Body of pancreas (tissue), 4 donors: ENCODE measurements at regions not wholly inside any gene's neighbourhood (a gene's known extent, or its start where the extent isn't known, plus 50 kb on each side); places are given as distances from the start of the nearest gene placed in this dataset.

Experiments
- ATAC-seq: fragments of 150-250 bp; one replicate; pipeline ENCODE4 v1.9.1; 2016
- DNase-seq, 4 donors: peaks; one replicate each; pipeline ENCODE4 v3.0.0-alpha.2; 2019
- H3K27ac ChIP-seq, 4 donors: fragments of 200-600 bp; sonication (generic); 1 replicate in 3 of 4; 2 replicates in 1 of 4; pipeline versions ENCODE4 v1.5.1 to v1.6.1; 2016 to 2019; ENCODE audit warnings: mild to moderate bottlenecking in 1 of 4, mixed read lengths in 1 of 4, moderate library complexity in 1 of 4
- H3K27me3 ChIP-seq, 2 donors: fragments of 200-600 bp; sonication (generic); one replicate each; pipeline ENCODE4 v1.6.0; 2016; ENCODE audit warnings: mild to moderate bottlenecking in 1 of 2
- H3K36me3 ChIP-seq, 2 donors: fragments of 200-600 bp; sonication (generic); replicated peaks in 1 of 2; 2 replicates each; pipeline ENCODE4 v1.5.1; 2016; ENCODE audit warnings: low read depth in 2 of 2; ENCODE audit not compliant: insufficient read depth in 1 of 2
- H3K4me1 ChIP-seq: fragments of 200-600 bp; sonication (generic); one replicate; pipeline ENCODE4 v1.6.0; 2016
- H3K4me3 ChIP-seq, 2 donors: fragments of 200-600 bp; sonication (generic); 1 replicate in 1 of 2; 2 replicates in 1 of 2; pipeline ENCODE4 v1.5.1; 2016 to 2019
- H3K9me3 ChIP-seq, 3 donors: fragments of 200-600 bp; sonication (generic); 1 replicate in 2 of 3; 2 replicates in 1 of 3; pipeline ENCODE4 v1.5.1; 2016
- CTCF ChIP-seq, 7 experiments: fragments of 450-650 bp in 4 of 7; fragments of 200-600 bp in 3 of 7; sonication (generic) in 3 of 7; IDR thresholded peaks; one replicate each; pipeline ENCODE4 v1.5.1; 2016 to 2019; ENCODE audit warnings: antibody characterized with exemption in 7 of 7
- POLR2A ChIP-seq, 3 donors: fragments of 450-650 bp; IDR thresholded peaks; one replicate each; pipeline ENCODE4 v1.6.1; 2016; ENCODE audit warnings: antibody characterized with exemption in 3 of 3, mild to moderate bottlenecking in 2 of 3
- WGBS, 2 donors: methylation state at CpG; one replicate each; pipeline ENCODE4 v1.1.5; 2017; 5-methylcytosine and 5-hydroxymethylcytosine counted together
- intact Hi-C: fragments of 100-400 bp; cut with DNase I; formaldehyde crosslinking; loops from one replicate; pipeline ENCODE4 v1.15.1; 2023

- Histone ChIP-seq H3K4me1 (no peaks in the 10 kb centered on the region), H3K4me3 (no peak overlapping the region)
These were observed 207.7 kb upstream of the ADCY1 start for GRCh38 chr7:45366475-45366874.

GRCh38 chr7:45367026-45367425 lies 207.1 kb upstream of the ADCY1 start:
- intact Hi-C loops = no loop called here
- no peaks in the 10 kb centered on the region for H3K36me3 ChIP-seq
- TF ChIP-seq POLR2A (IDR thresholded peaks at IDR 0.05) (no peak), CTCF (IDR thresholded peaks at IDR 0.05) (no peak)
- H3K4me3 ChIP-seq = no peak overlapping the region
- no peak for DNase-seq
- ATAC-seq = no peak
- no peaks in the 10 kb centered on the region for H3K27me3 ChIP-seq
- no peaks in the 10 kb centered on the region for H3K9me3 ChIP-seq
- WGBS, 2 donors = 39 to 52% methylated on average over 5 of the region's 5 CpGs
- no peak overlapping the region for H3K27ac ChIP-seq
- no peaks in the 10 kb centered on the region for H3K4me1 ChIP-seq

More at GRCh38 chr7:45366475-45366874, 207.7 kb upstream of the ADCY1 start:
- ATAC-seq = no peak
- Histone ChIP-seq H3K9me3 (no peaks in the 10 kb centered on the region), H3K36me3 (no peaks in the 10 kb centered on the region), H3K27ac (no peak overlapping the region), H3K27me3 (no peaks in the 10 kb centered on the region)
- DNase-seq = no peak
- 66 to 70% methylated on average over 3 of the region's 3 CpGs for WGBS, 2 donors
- intact Hi-C loops = no loop called here
- TF ChIP-seq CTCF (IDR thresholded peaks at IDR 0.05) (no peak), POLR2A (IDR thresholded peaks at IDR 0.05) (no peak)

GRCh38 chr7:45368129-45368807 lies 205.9 kb upstream of the ADCY1 start:
- TF ChIP-seq CTCF (IDR thresholded peaks at IDR 0.05) (no peak), POLR2A (IDR thresholded peaks at IDR 0.05) (no peak)
- intact Hi-C loops = no loop called here
- Histone ChIP-seq H3K27me3 (no peaks in the 10 kb centered on the region), H3K4me1 (no peaks in the 10 kb centered on the region), H3K9me3 (no peaks in the 10 kb centered on the region), H3K36me3 (no peaks in the 10 kb centered on the region), H3K27ac (no peak overlapping the region), H3K4me3 (no peak overlapping the region)
- ATAC-seq = no peak
- no peak for DNase-seq

- TF ChIP-seq CTCF (IDR thresholded peaks at IDR 0.05) = no peak
- no peak for TF ChIP-seq POLR2A (IDR thresholded peaks at IDR 0.05)
These were observed 189.7 kb upstream of the ADCY1 start for GRCh38 chr7:45384499-45384898.

GRCh38 chr7:45387837-45388236 lies 186.3 kb upstream of the ADCY1 start:
- no peaks in the 10 kb centered on the region for H3K27me3 ChIP-seq
- 0 to 58% methylated on average over 1 to 4 of the region's 4 CpGs for WGBS, 2 donors
- H3K27ac ChIP-seq = no peak overlapping the region
- DNase-seq = no peak
- no peak for ATAC-seq
- intact Hi-C loops = no loop called here
- H3K36me3 ChIP-seq = no peaks in the 10 kb centered on the region
- H3K9me3 ChIP-seq = no peaks in the 10 kb centered on the region
- no peak for TF ChIP-seq POLR2A (IDR thresholded peaks at IDR 0.05)
- H3K4me3 ChIP-seq = no peak overlapping the region
- H3K4me1 ChIP-seq = no peaks in the 10 kb centered on the region

More at GRCh38 chr7:45384499-45384898, 189.7 kb upstream of the ADCY1 start:
- no peaks in the 10 kb centered on the region for H3K4me1 ChIP-seq
- no peaks in the 10 kb centered on the region for H3K27me3 ChIP-seq
- H3K4me3 ChIP-seq = no peak overlapping the region
- H3K36me3 ChIP-seq = no peaks in the 10 kb centered on the region
- no peak for DNase-seq
- no peak for ATAC-seq
- H3K9me3 ChIP-seq = no peaks in the 10 kb centered on the region
- intact Hi-C loops = no loop called here
- H3K27ac ChIP-seq = no peak overlapping the region
- 68 to 69% methylated on average over 4 of the region's 4 CpGs for WGBS, 2 donors
